LNCAP (cell line): ENCODE measurements at regions not wholly inside any gene's neighbourhood (a gene's known extent, or its start where the extent isn't known, plus 50 kb on each side); places are given as distances from the start of the nearest gene placed in this dataset.

Source experiments
- CTCF ChIP-seq: fragments of 450-650 bp; IDR thresholded peaks from 2 replicates; pipeline ENCODE4 v1.5.1; 2017; ENCODE audit warnings: mild to moderate bottlenecking

GRCh38 chr13:31955101-31955500 lies 76.5 kb upstream of the FRY start:
- no peak for TF ChIP-seq CTCF

- TF ChIP-seq CTCF: no peak
Observed at GRCh38 chr13:31955741-31956140, 75.8 kb upstream of the FRY start.

- no peak for TF ChIP-seq CTCF
Observed at GRCh38 chr13:31956980-31957644, 74.5 kb upstream of the FRY start.

- TF ChIP-seq CTCF: no peak
Observed at GRCh38 chr13:31957772-31958171, 73.8 kb upstream of the FRY start.

GRCh38 chr13:31962731-31963370 lies 68.7 kb upstream of the FRY start:
- TF ChIP-seq CTCF: no peak

GRCh38 chr13:31963631-31964030 lies 67.9 kb upstream of the FRY start:
- no peak for TF ChIP-seq CTCF

- TF ChIP-seq CTCF: no peak
Observed at GRCh38 chr13:31964168-31964567, 67.4 kb upstream of the FRY start.
